HPDE6-E6E7 (cell line): ENCODE measurements at regions not wholly inside any gene's neighbourhood (a gene's known extent, or its start where the extent isn't known, plus 50 kb on each side); places are given as distances from the start of the nearest gene placed in this dataset.

Experiments used
- DNase-seq: peaks from one replicate; pipeline ENCODE4 v3.0.0; 2011; ENCODE audit warnings: missing footprints; ENCODE audit errors: extremely low spot score

- DNase-seq, result no peak
Observed at GRCh38 chr20:52645822-52646221, 326.3 kb upstream of the TSHZ2 start.

GRCh38 chr20:52643034-52643433, 329.1 kb upstream of the TSHZ2 start:
- DNase-seq, result no peak

- DNase-seq, result no peak
Observed at GRCh38 chr20:52637201-52637600, 335.0 kb upstream of the TSHZ2 start.

GRCh38 chr20:52631469-52631868, 340.7 kb upstream of the TSHZ2 start:
- DNase-seq, result no peak

- DNase-seq, result no peak
Observed at GRCh38 chr20:52630138-52630537, 342.0 kb upstream of the TSHZ2 start.

- no peak for DNase-seq
Observed at GRCh38 chr20:52624281-52624680, 347.9 kb upstream of the TSHZ2 start.

GRCh38 chr20:52622081-52622480, 350.1 kb upstream of the TSHZ2 start:
- DNase-seq, result no peak

GRCh38 chr20:52621401-52621800, 350.8 kb upstream of the TSHZ2 start:
- DNase-seq, result no peak

GRCh38 chr20:52619671-52620070, 352.5 kb upstream of the TSHZ2 start:
- no peak for DNase-seq

GRCh38 chr20:52619101-52619500, 353.1 kb upstream of the TSHZ2 start:
- DNase-seq, result no peak

GRCh38 chr20:52616629-52617028, 355.5 kb upstream of the TSHZ2 start:
- DNase-seq, result no peak

- no peak for DNase-seq
Observed at GRCh38 chr20:52614051-52614863, 357.9 kb upstream of the TSHZ2 start.

- DNase-seq, result no peak
Observed at GRCh38 chr20:52612046-52612632, 360.0 kb upstream of the TSHZ2 start.

GRCh38 chr20:52610749-52611148, 361.4 kb upstream of the TSHZ2 start:
- DNase-seq, result no peak

- no peak for DNase-seq
Observed at GRCh38 chr20:52601295-52601971, 370.7 kb upstream of the TSHZ2 start.

- DNase-seq, result no peak
Observed at GRCh38 chr20:52596256-52596655, 375.9 kb upstream of the TSHZ2 start.

- no peak for DNase-seq
Observed at GRCh38 chr20:52595518-52595917, 376.6 kb upstream of the TSHZ2 start.

GRCh38 chr20:52593654-52594053, 378.5 kb upstream of the TSHZ2 start:
- DNase-seq, result no peak

- no peak for DNase-seq
Observed at GRCh38 chr20:52592567-52592966, 379.6 kb upstream of the TSHZ2 start.

GRCh38 chr20:52590100-52590499, 382.1 kb upstream of the TSHZ2 start:
- no peak for DNase-seq

- no peak for DNase-seq
Observed at GRCh38 chr20:52589251-52589812, 382.8 kb upstream of the TSHZ2 start.

GRCh38 chr20:52586660-52587059, 385.5 kb upstream of the TSHZ2 start:
- no peak for DNase-seq

- DNase-seq, result no peak
Observed at GRCh38 chr20:52585333-52585732, 386.8 kb upstream of the TSHZ2 start.
